SKM-1 (cell line): ENCODE measurements at regions not wholly inside any gene's neighbourhood (a gene's known extent, or its start where the extent isn't known, plus 50 kb on each side); places are given as distances from the start of the nearest gene placed in this dataset.
"Not testable (repeated sequence)": the region's sequence is repeated elsewhere in the genome, so short reads cannot be mapped to it uniquely, and the experiment has no call there.

Source experiments
- DNase-seq: peaks from one replicate; lab custom pipeline; 2025; ENCODE audit not compliant: unreplicated experiment; lab: John Stamatoyannopoulos, UW

DNA sequence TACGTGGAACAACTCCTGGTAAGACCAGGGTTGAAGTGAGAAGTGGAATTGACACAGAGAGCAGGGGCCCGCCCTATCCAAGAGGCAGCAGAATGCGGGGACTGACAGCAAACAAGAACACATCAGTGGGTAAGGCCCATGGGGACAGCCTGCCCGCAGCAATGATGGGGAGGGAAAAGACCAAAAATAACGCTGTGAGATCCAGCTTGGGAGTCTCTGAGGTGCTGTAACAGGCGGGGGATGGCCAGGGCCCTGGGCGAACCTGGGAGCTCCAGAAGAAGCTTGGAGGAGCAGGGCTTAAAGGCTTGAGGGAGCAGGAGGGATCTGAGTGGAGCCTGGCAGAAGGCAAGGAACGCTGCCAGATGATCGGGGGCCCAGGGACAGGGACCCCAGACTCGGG is 173.4 kb downstream of the TMEM200C start:
- DNase-seq, result no peak

DNA sequence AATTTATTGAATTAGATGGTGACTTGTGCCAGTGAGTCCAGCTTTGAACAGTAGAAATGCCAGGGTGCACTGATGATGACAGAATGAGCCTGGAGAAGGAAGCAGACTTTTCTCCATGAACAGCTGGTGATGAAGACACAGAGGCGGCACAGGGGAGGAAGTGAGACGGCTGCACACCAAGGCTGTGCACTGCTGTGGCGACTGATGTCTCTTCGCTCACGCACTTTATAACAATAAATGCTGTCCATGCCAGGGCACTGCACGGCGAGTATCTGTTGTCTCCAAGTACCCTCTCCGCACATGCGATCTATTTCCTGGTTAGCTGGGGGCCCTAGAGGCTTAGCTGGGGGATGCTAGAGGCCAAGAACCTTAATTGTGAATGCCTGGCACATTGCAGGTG is 175.2 kb downstream of the TMEM200C start:
- no peak for DNase-seq

DNA sequence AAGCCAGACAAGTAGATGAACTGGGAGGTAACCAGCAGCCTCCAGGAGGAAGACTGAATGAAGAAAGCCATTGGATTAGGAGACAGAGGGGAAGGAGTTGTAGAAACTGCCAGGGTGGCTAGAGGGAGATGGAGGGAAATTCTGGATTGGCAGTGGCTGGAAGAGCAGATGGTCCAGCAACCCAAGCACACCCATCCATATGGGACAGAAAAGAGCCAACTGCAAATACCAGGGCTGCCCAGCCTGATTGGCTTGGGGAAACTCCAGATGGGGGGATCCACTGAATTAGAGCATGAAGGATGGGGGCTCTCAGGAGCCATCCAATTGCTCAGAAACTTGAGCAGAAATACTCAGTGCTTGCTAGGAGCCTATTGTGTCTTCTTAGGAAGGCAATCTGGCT is 173.5 kb upstream of the EPB41L3 start:
- DNase-seq, result no peak

DNA sequence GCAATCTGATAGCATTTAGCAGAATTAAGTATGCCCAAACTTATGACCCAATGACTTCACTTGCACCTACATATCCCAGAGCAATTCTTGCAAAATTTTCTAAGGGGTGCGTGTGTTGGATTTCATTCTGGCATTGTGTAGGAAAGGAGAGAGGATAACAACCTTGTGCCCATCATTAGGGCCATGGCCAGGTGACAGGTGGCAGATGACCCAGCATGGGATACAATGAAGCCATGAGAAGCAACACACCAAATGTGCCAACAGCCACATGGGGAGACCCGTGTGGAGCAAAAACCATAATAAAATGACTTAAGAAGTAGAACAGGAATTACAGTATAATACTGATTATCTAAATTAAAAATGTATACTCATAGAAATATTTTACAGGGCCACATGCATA is 166.9 kb upstream of the EPB41L3 start:
- DNase-seq, result no peak

DNA sequence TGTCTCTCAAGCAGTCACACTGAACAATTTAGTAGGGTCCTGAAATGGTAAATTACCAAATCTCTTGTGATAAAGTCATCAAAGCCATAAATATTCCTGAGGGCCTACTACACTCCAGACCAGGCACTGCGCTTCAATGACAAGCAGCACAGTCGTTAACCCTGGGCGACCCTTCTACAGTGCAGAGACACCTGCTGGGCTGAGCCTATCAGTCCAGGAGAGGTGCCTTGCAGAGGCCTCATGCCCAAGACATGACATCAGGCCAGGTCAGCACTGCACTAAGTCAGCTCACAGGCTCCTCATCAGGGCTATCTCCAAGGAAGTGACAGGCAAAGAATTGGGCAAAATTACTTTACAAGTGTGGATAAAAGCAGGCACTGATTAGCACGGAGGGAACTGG is 166.4 kb upstream of the EPB41L3 start:
- DNase-seq, result no peak

DNA sequence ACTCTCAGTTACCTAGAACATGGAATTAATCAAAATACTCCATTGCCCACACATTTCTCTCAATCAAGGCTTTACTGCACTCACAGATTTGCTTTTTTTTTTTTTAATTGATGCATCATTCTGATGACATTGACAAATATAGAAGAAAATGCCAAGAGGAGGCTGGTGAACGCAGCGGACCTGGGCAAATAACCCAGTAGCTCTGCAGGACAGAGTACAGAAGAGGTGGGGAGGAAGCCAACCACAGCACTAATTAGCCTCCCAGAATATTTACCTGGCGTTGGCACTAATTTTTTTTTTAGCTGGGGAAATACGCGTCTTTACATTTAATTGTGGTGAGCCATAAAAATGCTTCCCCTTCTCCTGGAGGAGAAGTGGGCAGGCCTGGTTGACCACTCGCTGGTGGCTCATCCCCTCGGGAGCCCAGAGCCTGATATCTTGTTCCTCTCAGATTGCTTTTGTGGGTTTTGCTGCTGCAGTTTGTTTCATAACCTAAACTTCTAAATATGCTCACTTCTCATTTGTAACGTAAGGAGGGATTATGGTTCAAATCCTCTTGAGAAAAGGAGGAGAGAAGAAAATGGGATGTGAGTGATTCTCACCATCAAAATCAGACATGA is 165.8 kb upstream of the EPB41L3 start:
- DNase-seq, result no peak

DNA sequence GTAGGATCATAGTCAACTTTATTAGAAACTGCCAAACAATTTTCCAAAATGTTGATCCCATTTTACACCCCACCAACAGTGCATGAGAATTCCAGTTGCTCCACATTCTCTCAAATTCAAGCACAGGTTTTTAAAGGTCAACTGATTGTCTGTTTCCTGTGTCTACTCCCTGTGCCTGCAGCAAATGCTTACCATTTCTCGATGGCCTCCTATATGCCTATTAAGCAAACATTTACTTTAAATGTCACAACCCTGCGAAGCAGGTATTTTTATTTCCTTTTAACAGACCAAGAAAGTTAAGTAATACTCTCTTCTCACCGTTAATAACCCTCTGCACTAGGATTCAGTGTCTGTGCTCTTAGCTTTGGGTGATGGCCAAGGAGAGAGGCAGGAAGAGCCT is 163.8 kb upstream of the EPB41L3 start:
- no peak for DNase-seq

DNA sequence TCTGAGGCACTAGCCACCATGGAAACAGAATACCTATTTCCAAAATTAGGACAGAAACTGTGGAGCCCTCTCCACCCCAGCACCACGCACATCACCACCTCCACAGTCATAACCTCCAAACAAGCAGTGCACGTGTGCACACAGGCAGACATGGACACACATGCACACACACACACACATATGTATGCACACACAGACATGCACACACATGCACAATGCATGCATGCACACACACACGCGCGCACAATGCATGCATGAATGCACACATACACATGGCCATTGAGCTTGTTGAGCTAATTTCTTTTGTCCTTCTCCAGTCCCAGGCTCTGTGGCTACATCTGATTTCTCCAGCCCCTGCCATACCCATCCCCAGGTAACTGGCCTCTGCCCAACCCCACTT is 161.6 kb upstream of the EPB41L3 start:
- DNase-seq, result no peak

DNA sequence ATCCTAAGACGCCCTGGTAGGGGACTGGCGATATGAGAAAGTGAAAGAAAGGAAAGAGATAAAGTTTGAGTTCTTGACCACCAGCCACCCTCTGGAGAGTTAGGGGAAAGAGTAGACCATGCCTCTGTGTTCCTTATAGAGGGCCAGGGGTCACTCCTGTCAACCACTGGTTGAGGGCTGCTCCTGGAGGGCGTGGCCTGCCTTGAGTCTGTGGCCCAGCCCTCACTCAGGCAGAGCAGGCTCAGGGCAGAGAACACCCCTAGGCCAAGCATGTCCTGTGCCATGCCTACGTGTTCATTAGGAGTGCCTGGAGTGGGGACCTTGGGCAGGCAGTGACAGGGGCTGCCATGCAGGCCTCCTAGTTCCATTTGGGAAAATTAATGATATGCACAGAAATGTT is 161.1 kb upstream of the EPB41L3 start:
- no peak for DNase-seq

DNA sequence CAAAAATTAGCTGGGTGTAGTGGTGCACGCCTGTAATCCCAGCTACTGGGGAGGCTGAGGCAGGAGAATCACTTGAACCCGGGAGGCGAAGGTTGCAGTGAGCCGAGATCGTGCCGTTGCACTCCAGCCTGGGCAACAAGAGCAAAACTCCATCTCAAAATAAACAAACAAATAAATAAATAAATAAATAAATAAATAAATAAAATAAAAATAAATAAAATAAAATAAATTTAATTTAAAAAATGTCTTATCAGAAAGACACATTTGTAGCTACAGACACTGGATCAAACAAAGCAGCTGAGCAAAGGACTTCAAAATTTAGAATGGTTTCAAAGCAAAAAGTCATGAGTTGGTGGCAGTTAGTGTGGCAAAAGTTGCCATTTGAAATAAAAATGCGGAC is 158.2 kb upstream of the EPB41L3 start:
- DNase-seq, result not testable (repeated sequence)

DNA sequence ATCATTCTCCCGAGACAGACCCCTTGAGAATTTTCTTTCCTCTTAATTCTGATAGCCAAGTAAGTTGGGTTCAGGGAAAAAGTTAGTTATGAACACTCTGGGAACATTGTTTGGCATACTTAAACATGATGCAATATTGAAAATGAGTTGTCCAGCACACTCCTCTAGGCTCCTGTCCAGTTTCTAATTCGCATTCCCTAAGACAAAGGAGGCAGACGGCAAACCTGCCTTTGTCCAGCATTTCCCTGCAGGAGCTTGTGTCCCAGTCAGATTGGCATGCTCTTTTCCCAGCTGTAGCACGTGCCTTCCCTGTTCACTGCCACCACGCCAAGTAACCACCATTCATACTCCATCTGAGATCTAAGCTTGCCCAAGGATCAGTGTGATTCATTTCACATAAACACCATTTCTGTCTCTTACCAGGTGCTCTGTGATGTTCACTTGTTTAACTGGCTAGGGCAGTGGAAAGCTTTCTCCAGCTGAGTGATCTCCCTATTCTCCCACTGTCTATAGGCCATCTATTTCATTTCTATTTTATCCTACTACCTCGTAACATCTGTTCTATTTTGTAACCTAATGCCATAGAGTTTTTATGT is 150.0 kb upstream of the EPB41L3 start:
- no peak for DNase-seq

DNA sequence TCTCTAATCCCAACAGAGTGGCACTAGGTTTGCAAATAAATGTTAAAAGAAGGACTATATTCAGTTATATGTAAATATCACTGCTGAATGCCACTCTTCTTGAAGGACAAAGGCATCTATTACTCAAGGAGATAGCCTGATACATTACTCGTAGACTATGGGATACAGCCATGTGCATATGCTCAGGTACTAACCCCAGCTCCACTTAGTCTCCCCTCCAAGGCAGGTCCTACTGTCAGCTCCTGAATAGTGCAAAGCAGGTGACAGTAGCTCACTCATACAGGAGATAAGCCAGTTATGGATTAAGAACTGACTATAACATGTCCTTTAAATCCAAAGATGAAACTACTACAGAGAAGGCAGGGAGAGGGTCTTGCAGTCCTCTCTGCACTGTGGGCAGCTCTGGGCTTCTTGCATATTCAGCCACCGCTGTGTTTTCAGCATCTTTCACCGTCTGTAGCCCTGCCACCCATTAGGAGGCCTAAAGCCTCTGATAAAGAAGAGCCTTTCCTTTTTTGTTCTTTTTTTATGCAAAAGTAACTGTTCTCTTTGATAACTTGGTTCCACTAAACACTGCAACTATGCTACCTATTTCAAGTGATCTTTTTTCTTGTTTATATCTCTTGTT is 135.1 kb upstream of the EPB41L3 start:
- no peak for DNase-seq

DNA sequence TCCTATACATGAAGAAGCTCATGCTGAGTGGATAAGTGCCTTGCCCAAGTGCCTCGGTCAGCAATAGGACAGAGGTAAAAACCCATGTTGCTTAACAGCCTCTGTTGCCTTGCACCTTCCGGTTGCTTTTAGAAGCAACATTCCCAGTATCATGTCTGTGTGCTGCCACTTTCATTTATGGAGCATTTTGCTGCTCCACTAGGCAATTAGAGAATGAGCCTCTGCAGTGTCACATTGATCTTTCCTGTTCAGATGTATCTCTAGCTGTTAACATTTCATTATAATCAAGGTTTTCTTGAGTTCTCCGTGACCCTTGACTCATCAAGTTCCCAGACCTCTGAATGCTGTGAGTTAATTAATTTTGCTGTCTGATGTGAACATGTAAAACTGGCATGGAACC is 134.5 kb upstream of the EPB41L3 start:
- no peak for DNase-seq

DNA sequence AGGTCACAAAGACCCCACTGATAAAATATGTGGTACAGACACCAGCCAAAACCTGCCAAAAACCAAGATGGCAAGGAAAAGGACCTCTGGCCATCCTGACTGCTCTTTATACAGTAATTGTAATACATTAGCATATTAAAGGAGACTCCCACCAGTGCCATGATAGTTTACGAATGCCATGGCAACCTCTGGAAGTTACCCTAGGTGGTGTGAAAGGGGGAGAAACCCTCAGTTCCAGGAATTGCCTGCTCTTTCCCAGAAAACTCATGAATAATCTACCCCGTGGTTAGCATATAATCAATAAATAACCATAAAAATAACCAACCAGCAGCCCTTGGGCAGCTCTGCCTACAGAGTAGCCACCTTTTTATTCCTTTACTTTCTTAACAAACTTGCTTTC is 129.8 kb upstream of the EPB41L3 start:
- DNase-seq, result no peak

DNA sequence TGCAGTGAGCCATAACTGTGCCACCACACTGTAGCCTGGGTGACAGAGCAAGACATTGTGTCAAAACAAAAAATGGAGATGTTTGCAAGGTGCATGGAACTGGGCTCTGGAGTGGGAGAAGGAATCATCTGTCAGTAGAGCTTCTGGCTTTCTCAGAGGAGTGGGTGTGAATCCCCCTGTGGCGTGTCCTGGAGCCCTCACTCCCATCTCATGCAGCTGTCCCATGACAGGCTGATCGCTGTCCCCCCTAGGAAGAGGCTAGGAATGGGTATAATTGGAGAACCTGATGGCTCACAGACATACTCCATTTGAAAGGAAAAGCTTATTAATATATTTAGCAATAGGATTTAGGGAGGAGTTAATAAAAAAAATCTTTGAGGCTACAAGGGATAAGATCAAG is 125.8 kb upstream of the EPB41L3 start:
- DNase-seq, result no peak

DNA sequence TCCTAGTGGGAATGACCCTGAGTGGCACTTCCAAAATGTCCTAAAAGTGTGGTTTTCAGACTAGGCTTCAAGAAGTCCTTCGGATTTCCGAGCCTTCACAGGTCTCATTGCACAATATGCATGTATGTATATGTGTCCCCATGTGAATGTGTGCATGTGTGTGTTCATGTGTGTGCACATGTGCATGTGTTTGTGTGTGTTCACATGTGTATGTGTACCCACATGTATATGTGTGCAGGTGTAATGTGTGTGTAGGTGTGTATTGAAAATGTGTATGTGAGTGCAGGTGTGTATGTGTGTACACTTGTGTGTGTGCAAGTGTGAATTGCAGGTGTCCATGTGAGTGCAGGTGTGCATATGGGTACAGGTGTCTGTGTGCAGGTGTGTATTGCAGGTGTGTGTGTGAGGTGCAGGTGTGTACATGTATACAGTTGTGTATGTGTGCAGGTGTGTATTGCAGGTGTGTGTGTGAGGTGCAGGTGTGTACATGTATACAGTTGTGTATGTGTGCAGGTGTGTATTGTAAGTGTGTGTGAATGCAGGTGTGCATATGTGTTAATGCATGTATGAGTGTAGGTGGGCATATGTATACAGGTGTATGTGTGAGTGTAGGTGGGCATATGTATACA is 124.4 kb upstream of the EPB41L3 start:
- DNase-seq, result no peak

DNA sequence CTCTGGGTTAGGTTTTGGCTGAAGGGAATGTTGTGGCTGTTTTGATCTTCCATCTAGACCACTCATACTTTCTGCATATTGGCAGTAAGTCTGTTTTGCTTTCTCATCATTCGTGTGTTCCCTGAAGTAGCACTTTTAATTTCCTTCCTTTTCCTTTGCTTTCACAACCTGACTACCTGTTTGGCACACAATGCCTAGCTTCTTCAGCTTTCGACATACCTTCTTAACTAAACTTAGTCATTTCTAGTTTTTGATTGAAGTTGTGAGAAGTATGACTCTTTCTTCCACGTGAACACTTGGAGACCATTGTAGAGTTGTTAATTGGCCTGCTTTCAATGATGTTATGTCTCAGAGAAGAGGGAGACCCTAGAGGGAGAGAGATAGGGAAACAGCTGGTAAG is 123.6 kb upstream of the EPB41L3 start:
- DNase-seq, result no peak

DNA sequence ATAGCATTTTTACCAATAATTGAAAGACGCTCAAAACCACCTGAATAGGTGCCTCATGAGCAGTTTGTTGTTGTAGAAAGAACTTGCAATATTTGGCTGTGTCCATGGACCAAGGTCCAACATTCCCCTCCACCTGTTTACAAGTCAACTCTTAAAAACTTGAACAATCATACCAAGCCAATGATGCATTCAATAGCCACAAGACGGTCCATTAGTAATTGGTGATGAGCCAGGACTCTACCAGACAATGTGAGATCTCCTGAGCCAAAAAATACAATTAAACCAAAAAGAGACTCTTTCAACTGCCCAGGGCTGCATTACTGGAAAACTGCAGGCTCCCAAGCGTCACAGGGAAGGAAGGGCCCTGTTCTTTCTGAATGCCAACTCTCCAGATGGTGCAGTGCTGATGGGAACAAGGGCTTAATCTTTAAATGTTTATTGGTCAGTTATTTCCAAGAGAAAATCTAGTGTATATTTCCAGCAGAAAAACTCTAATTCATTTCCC is 118.8 kb upstream of the EPB41L3 start:
- DNase-seq, result no peak

DNA sequence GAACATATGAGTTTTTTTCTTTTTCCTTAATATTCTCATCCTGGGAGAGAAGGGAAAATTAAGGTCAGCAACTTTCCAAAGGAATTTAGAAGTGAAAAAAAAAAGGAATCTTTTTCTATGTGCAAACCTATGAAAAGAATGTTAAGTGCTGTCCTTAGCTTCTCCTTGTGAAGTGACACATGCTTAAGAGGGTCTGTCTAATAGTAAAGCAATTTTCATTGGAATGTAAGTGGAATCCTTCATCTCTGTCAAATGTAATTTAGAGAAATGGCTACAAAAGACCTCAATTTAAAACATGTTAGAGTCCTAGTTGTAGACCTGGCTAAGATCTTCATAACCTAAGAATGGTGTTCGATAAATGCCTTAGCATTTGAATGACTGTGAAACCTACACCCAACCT is 117.4 kb upstream of the EPB41L3 start:
- DNase-seq, result no peak

DNA sequence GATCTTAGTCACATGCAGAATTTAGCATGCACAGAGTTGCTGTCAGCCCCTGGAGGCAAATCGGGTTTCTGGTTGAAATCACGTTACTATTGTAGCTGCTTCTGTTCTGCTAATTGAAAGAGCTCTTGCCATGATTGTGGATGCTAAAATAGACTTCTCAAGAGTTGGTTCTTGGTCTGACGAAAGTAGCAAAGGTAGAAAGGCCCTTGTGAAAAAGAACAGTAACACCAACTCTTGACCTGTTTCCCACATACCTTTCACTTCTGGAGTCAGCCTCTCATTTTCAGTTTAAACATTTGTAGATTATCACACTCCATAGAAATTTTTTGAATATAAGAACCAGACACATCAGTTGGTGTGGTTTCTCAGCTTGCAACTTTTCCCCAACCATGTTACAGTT is 110.0 kb upstream of the EPB41L3 start:
- no peak for DNase-seq

DNA sequence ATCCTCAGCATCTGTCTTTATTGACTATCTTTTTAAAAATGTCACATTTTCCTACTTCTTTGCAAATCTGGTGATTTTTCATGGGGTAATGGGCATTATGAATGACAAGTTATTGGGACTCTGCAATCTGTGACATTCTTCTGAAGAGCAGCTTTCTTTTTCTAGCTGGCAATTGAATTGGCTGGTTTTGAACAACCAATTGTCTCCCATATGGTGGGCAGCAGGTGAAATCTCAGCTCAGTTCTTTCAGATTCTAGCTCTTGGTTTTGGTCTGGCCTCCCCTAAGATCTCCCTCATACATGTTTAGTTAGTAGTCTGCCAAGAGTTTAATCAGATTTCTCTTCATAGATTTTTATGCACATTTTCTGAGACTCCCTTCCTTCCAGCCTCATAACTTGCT is 107.9 kb upstream of the EPB41L3 start:
- no peak for DNase-seq

DNA sequence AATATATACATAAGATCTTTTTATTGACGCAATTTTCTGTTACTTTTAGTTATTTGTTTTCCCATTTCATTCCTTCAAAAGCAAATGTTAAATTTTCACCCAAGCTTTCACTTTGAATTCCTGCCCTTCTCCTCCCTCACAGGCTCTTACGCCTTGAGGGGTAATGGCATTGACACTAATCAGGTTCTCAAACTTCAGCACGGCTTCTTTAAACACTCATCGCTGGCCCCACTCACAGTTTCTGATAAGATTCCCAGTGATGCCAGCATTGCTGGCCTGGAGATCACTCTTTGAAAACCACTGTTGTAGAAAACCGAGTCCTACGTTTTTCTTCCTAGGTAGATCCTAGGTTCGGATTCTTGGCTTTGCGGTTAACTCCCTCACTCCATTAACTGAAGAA is 105.6 kb upstream of the EPB41L3 start:
- DNase-seq, result no peak
